ENCODE measurements at regions not wholly inside any gene's neighbourhood (a gene's known extent, or its start where the extent isn't known, plus 50 kb on each side); places are given as distances from the start of the nearest gene placed in this dataset.
A peak's percentile ranks its signal among the peaks of the same experiment; 100 is the strongest.
"Not testable (repeated sequence)": the region's sequence is repeated elsewhere in the genome, so short reads cannot be mapped to it uniquely, and the experiment has no call there.

DNA sequence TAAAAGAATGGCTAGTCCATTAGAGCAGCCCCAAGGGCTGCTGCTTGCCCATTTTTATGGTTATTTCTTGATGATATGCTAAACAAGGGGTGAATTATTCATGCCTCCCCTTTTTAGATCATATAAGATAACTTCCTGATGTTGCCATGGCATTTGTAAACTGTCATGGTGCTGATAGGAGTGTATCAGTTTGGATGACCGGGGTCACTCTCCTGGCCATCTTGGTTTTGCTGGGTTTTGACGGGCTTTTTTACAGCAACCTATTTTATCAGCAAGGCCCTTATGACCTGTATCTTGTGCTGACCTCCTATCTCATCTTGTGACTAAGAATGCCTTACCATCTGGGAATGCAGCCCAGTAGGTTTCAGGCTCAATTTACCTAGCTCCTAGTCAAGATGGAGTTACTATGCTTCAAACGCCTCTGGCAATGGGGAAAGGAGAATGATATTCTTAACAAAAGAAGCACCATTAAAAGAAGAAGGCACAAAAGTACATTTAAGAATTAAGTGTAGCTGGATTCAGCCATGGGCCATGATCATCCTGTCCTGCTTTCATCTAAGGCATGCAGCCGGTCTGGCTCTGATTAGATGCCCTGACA lies 1156.0 kb downstream of the PCDH9 start:
- no peaks in the 10 kb centered on the region for H3K4me1 ChIP-seq (ENCODE audit: low read depth)

DNA sequence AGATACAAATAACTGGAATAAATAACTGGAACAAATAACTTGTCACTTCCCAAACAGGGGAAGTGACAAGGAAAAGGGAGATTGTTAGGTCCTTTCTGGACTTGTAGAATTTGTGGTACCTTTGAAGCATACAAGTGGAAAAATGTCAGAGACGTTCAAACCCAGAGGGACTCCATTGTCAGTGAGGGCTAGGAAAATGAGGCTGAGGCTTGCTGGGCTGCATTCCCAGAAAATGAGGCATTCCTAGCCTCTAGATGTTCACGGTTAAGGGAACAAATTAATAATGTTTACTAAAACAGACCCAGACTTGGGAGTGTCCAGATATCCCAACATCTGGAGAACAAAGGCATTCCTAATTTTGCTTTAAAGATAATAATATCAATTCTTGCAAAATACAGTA lies 1158.0 kb downstream of the PCDH9 start:
- H3K27ac ChIP-seq; H3K4me3 ChIP-seq; H3K9me3 ChIP-seq (ENCODE audit: low read depth); H3K4me1 ChIP-seq (ENCODE audit: low read depth); H3K27me3 ChIP-seq; H3K36me3 ChIP-seq: not testable (repeated sequence)
- DNase-seq (ENCODE audit: low read depth in 1 of 2, low spot score in 1 of 2), result peak in 1 of 2 donors; percentile 7

More for the DNA sequence above, 1156.0 kb downstream of the PCDH9 start:
- H3K9me3 ChIP-seq (ENCODE audit: low read depth), result no peaks in the 10 kb centered on the region
- DNase-seq (ENCODE audit: low read depth in 1 of 2, low spot score in 1 of 2), result no peak
- no peaks in the 10 kb centered on the region for H3K27me3 ChIP-seq
- TF ChIP-seq, protein P1, sequence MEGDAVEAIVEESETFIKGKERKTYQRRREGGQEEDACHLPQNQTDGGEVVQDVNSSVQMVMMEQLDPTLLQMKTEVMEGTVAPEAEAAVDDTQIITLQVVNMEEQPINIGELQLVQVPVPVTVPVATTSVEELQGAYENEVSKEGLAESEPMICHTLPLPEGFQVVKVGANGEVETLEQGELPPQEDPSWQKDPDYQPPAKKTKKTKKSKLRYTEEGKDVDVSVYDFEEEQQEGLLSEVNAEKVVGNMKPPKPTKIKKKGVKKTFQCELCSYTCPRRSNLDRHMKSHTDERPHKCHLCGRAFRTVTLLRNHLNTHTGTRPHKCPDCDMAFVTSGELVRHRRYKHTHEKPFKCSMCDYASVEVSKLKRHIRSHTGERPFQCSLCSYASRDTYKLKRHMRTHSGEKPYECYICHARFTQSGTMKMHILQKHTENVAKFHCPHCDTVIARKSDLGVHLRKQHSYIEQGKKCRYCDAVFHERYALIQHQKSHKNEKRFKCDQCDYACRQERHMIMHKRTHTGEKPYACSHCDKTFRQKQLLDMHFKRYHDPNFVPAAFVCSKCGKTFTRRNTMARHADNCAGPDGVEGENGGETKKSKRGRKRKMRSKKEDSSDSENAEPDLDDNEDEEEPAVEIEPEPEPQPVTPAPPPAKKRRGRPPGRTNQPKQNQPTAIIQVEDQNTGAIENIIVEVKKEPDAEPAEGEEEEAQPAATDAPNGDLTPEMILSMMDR (IDR thresholded peaks at IDR 0.05; ENCODE audit: low read depth, low read length), result no peak
- H3K36me3 ChIP-seq, result no peaks in the 10 kb centered on the region
- H3K27ac ChIP-seq, result no peak overlapping the region
- no peak overlapping the region for H3K4me3 ChIP-seq

DNA sequence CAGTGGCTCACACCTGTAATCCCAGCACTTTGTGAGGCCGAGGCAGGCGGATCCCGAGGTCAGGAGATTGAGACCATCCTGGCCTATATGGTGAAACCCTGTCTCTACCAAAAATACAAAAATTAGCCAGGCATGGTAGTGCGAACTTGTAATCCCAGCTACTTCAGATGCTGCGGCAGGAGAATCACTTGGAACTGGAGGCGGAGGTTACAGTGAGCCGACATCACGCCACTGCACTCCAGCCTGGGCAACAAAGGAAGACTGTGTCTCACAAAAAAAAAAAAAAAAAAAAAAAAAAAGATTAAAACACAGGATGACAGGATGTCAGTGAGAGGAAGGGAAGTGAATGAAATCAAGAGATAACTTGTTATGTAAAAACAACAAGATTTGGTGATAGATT lies 1158.5 kb downstream of the PCDH9 start:
- Histone ChIP-seq H3K9me3 (ENCODE audit: low read depth) (no peaks in the 10 kb centered on the region), H3K36me3 (no peaks in the 10 kb centered on the region), H3K4me3 (no peak overlapping the region), H3K27me3 (no peaks in the 10 kb centered on the region), H3K4me1 (ENCODE audit: low read depth) (no peaks in the 10 kb centered on the region), H3K27ac (no peak overlapping the region)
- no peak for DNase-seq (ENCODE audit: low read depth in 1 of 2, low spot score in 1 of 2)
- TF ChIP-seq, protein P1 (IDR thresholded peaks at IDR 0.05; ENCODE audit: low read depth, low read length), result no peak

DNA sequence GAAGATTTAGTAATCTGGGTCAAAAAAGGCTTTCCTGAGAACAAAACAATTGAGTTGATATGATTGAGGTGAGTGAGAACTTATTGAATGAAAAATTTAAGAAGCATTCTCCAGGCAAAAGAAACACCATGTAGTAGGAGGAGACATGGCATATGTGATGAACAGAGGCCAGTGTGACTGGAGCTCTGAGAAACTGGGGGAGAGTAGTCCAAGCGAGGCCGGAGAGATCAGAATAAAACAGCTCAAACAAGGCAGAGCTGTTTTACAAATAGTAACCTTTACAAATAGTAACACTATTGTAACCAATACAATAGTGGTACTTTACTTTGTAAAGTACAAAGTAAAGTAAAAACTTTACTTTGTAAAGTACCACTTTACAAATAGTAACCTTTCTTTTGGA lies 1159.1 kb downstream of the PCDH9 start:
- Histone ChIP-seq H3K27ac (no peak overlapping the region), H3K9me3 (ENCODE audit: low read depth) (no peaks in the 10 kb centered on the region), H3K4me3 (no peak overlapping the region), H3K27me3 (no peaks in the 10 kb centered on the region), H3K36me3 (no peaks in the 10 kb centered on the region), H3K4me1 (ENCODE audit: low read depth) (no peaks in the 10 kb centered on the region)
- DNase-seq (ENCODE audit: low read depth in 1 of 2, low spot score in 1 of 2), result peak in 1 of 2 donors; percentile 15
- TF ChIP-seq, protein P1 (IDR thresholded peaks at IDR 0.05; ENCODE audit: low read depth, low read length), result no peak

DNA sequence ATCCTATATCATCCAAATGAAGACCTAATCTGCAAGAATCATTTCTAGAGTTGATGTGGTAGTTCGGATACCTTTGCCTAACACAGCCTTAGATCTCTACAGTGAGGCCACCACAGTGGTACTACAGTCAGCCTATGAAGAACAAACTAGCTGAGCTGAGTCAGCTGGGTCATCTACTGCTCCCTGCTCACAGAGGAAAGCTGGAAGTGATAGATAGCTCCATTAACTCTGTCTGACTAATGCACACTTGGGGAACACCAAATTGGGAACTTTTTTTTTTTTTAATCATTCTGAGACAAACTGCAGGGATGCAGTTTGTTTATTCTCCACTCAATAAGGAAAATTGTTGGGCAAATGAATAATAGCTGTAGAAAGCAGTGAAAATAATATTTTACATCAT lies 1160.6 kb downstream of the PCDH9 start:
- Histone ChIP-seq H3K4me1 (ENCODE audit: low read depth) (no peaks in the 10 kb centered on the region), H3K36me3 (no peaks in the 10 kb centered on the region), H3K9me3 (ENCODE audit: low read depth) (no peaks in the 10 kb centered on the region), H3K27ac (no peak overlapping the region), H3K4me3 (no peak overlapping the region), H3K27me3 (no peaks in the 10 kb centered on the region)
- TF ChIP-seq, protein P1 (IDR thresholded peaks at IDR 0.05; ENCODE audit: low read depth, low read length), result no peak
- DNase-seq (ENCODE audit: low read depth in 1 of 2, low spot score in 1 of 2), result peak in 1 of 2 donors; percentile 2

DNA sequence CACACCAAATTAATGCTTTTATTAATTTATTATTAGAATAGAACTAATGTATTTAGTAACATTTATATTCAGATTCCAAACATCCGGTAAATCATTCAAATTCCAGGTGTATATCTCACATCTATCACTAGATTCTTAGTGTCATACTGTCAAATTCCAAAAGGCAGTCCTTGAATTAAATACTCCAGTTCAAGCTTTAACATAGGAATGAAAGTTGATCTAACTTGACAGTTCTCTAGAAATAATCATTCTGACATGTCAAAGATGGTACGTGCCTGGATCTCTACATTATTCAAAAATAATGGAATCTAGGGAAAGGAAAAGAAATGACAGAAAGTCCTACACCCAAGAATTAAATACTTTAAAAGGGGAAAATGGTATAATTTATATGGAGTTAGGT lies 1161.5 kb downstream of the PCDH9 start:
- H3K9me3 ChIP-seq (ENCODE audit: low read depth), result no peaks in the 10 kb centered on the region
- no peak overlapping the region for H3K4me3 ChIP-seq
- no peaks in the 10 kb centered on the region for H3K27me3 ChIP-seq
- DNase-seq (ENCODE audit: low read depth in 1 of 2, low spot score in 1 of 2), result no peak
- H3K4me1 ChIP-seq (ENCODE audit: low read depth), result no peaks in the 10 kb centered on the region
- H3K27ac ChIP-seq, result no peak overlapping the region
- TF ChIP-seq, protein P1 (IDR thresholded peaks at IDR 0.05; ENCODE audit: low read depth, low read length), result no peak
- H3K36me3 ChIP-seq, result no peaks in the 10 kb centered on the region
